OCI-LY7 (cell line): ENCODE measurements at regions not wholly inside any gene's neighbourhood (a gene's known extent, or its start where the extent isn't known, plus 50 kb on each side); places are given as distances from the start of the nearest gene placed in this dataset.

Experiments
- CTCF ChIP-seq: fragments of 200-600 bp; sonication (generic); conservative IDR thresholded peaks from 2 replicates; pipeline ENCODE4 v1.5.1; 2014; ENCODE audit warnings: mild to moderate bottlenecking, antibody characterized with exemption, low read length, moderate library complexity, mixed read lengths
- EZH2phosphoT487 ChIP-seq: fragments of 200-600 bp; sonication (generic); IDR thresholded peaks from 2 replicates; pipeline ENCODE4 v1.6.1; 2018; ENCODE audit warnings: low read depth, borderline replicate concordance, mild to moderate bottlenecking, mixed run types, antibody characterized with exemption, low read length, moderate library complexity, mixed read lengths

GRCh38 chr15:38176155-38176554, 76.5 kb upstream of the SPRED1 start:
- TF ChIP-seq CTCF: no peak
- no peak for TF ChIP-seq EZH2phosphoT487
